ENCODE measurements at regions not wholly inside any gene's neighbourhood (a gene's known extent, or its start where the extent isn't known, plus 50 kb on each side); places are given as distances from the start of the nearest gene placed in this dataset.

- DNase-seq: no peak
These were observed 311.3 kb downstream of the KLF5 start for GRCh38 chr13:73370066-73370465.

GRCh38 chr13:73369095-73369494 is 310.3 kb downstream of the KLF5 start:
- DNase-seq: no peak

GRCh38 chr13:73368608-73369007 is 309.8 kb downstream of the KLF5 start:
- no peak for DNase-seq

- no peak for DNase-seq
These were observed 309.1 kb downstream of the KLF5 start for GRCh38 chr13:73367886-73368285.

GRCh38 chr13:73366241-73366640 is 307.4 kb downstream of the KLF5 start:
- DNase-seq: no peak

- DNase-seq: no peak
These were observed 306.9 kb downstream of the KLF5 start for GRCh38 chr13:73365681-73366080.

- no peak for DNase-seq
These were observed 306.4 kb downstream of the KLF5 start for GRCh38 chr13:73365252-73365651.

GRCh38 chr13:73364736-73365135 is 305.9 kb downstream of the KLF5 start:
- DNase-seq: no peak

- DNase-seq: no peak
These were observed 299.8 kb downstream of the KLF5 start for GRCh38 chr13:73358606-73359095.

GRCh38 chr13:73355134-73355533 is 296.3 kb downstream of the KLF5 start:
- no peak for DNase-seq

- no peak for DNase-seq
These were observed 292.9 kb downstream of the KLF5 start for GRCh38 chr13:73351730-73352129.

GRCh38 chr13:73341748-73342147 is 282.9 kb downstream of the KLF5 start:
- no peak for DNase-seq

- no peak for DNase-seq
These were observed 281.3 kb downstream of the KLF5 start for GRCh38 chr13:73340069-73340468.

GRCh38 chr13:73339086-73339485 is 280.3 kb downstream of the KLF5 start:
- no peak for DNase-seq

GRCh38 chr13:73338389-73338788 is 279.6 kb downstream of the KLF5 start:
- DNase-seq: no peak

- DNase-seq: no peak
These were observed 278.7 kb downstream of the KLF5 start for GRCh38 chr13:73337532-73337931.

- no peak for DNase-seq
These were observed 278.0 kb downstream of the KLF5 start for GRCh38 chr13:73336773-73337172.

GRCh38 chr13:73335944-73336343 is 277.1 kb downstream of the KLF5 start:
- no peak for DNase-seq

GRCh38 chr13:73335210-73335609 is 276.4 kb downstream of the KLF5 start:
- no peak for DNase-seq

GRCh38 chr13:73334445-73334844 is 275.6 kb downstream of the KLF5 start:
- no peak for DNase-seq

GRCh38 chr13:73331556-73331955 is 272.8 kb downstream of the KLF5 start:
- DNase-seq: no peak

GRCh38 chr13:73329355-73329754 is 270.6 kb downstream of the KLF5 start:
- DNase-seq: no peak

- DNase-seq: no peak
These were observed 268.8 kb downstream of the KLF5 start for GRCh38 chr13:73327579-73327978.

GRCh38 chr13:73325723-73326558 is 267.1 kb downstream of the KLF5 start:
- peak; percentile 31 for DNase-seq

Measured in right kidney (tissue), 1 donor.